Stomach (tissue), 8 donors: ENCODE measurements at regions not wholly inside any gene's neighbourhood (a gene's known extent, or its start where the extent isn't known, plus 50 kb on each side); places are given as distances from the start of the nearest gene placed in this dataset.

Experiments
- DNase-seq, 2 donors: peaks; one replicate each; pipeline versions ENCODE4 v3.0.0 to v3.0.0-alpha.2; 2013 to 2019
- H3K27ac ChIP-seq, 5 donors: fragments of 200-600 bp in 4 of 5; sonication (generic) in 4 of 5; one replicate each; pipeline ENCODE4 v1.5.1; 2013 to 2019; ENCODE audit warnings: mild to moderate bottlenecking in 1 of 5, moderate library complexity in 1 of 5
- H3K27me3 ChIP-seq, 3 donors: fragments of 200-600 bp; sonication (generic); one replicate each; pipeline ENCODE4 v1.5.1; 2017 to 2019; ENCODE audit warnings: mixed run types in 1 of 3
- H3K36me3 ChIP-seq, 4 donors: fragments of 200-600 bp; sonication (generic); 1 replicate in 3 of 4; 2 replicates in 1 of 4; pipeline ENCODE4 v1.5.1; 2016 to 2019
- H3K4me1 ChIP-seq, 4 donors: fragments of 200-600 bp; sonication (generic); one replicate each; pipeline ENCODE4 v1.5.1; 2016 to 2019
- H3K4me3 ChIP-seq, 4 donors: fragments of 200-600 bp; sonication (generic) in 3 of 4; one replicate each; pipeline ENCODE4 v1.5.1; 2016 to 2019; ENCODE audit warnings: mild to moderate bottlenecking in 1 of 4
- H3K9me3 ChIP-seq, 4 donors: fragments of 200-600 bp; sonication (generic); one replicate each; pipeline ENCODE4 v1.5.1; 2016 to 2019
- CTCF ChIP-seq, 7 experiments: fragments of 450-650 bp in 4 of 7; fragments of 200-600 bp in 3 of 7; sonication (generic) in 3 of 7; IDR thresholded peaks; one replicate each; pipeline ENCODE4 v1.5.1; 2016 to 2019; ENCODE audit warnings: antibody characterized with exemption in 7 of 7, control low read depth in 2 of 7, mild to moderate bottlenecking in 1 of 7
- EP300 ChIP-seq: sonication (generic); formaldehyde crosslinking; IDR thresholded peaks from one replicate; pipeline ENCODE4 v1.6.1; 2017; ENCODE audit warnings: antibody characterized with exemption
- POLR2A ChIP-seq, 4 donors: fragments of 450-650 bp; IDR thresholded peaks; one replicate each; pipeline ENCODE4 v1.6.1; 2016; ENCODE audit warnings: antibody characterized with exemption in 4 of 4, control low read depth in 2 of 4, mild to moderate bottlenecking in 1 of 4, moderate library complexity in 1 of 4
- POLR2AphosphoS5 ChIP-seq, 3 donors: sonication (generic); formaldehyde crosslinking; IDR thresholded peaks; one replicate each; pipeline ENCODE4 v1.6.1; 2016; ENCODE audit warnings: antibody characterized with exemption in 3 of 3
- WGBS, 5 donors: extraction: QIAGEN DNeasy Blood & Tissue Kit in 3 of 5; methylation state at CpG; one replicate each; pipeline versions ENCODE4 v1.1.5 to v1.1.7; 2013 to 2018; 5-methylcytosine and 5-hydroxymethylcytosine counted together
- intact Hi-C: fragments of 100-400 bp; cut with DNase I; formaldehyde crosslinking; loops from one replicate; pipeline ENCODE4 v1.15.1; 2023; ENCODE audit warnings: low total_unique reads
- donor health status: healthy with polysubstance abuse.
- donor health status: Bipolar disorder and iron deficiency.
- donor health status: healthy.

GRCh38 chr13:60976367-60976766 lies 439.3 kb downstream of the PCDH20 start:
- Histone ChIP-seq H3K4me1 (no peaks in the 10 kb centered on the region), H3K36me3 (no peaks in the 10 kb centered on the region), H3K27ac (no peak overlapping the region), H3K9me3 (peaks cover 0 to 17% (median 4%) of the 10 kb centered on the region in 4 donors), H3K27me3 (no peaks in the 10 kb centered on the region), H3K4me3 (no peak overlapping the region)
- intact Hi-C loops: no loop called here
- DNase-seq: no peak
- TF ChIP-seq POLR2A (IDR thresholded peaks at IDR 0.05) (no peak), POLR2AphosphoS5 (IDR thresholded peaks at IDR 0.05) (no peak)

- 3 to 14% (median 8%) methylated on average over 1 of the region's 1 CpG for WGBS, 5 donors
- Histone ChIP-seq H3K4me3 (no peak overlapping the region), H3K36me3 (no peaks in the 10 kb centered on the region), H3K27ac (no peak overlapping the region), H3K4me1 (no peaks in the 10 kb centered on the region), H3K27me3 (no peaks in the 10 kb centered on the region), H3K9me3 (peaks cover 0 to 10% (median 0%) of the 10 kb centered on the region in 4 donors)
- intact Hi-C loops: no loop called here
- TF ChIP-seq POLR2A (IDR thresholded peaks at IDR 0.05) (no peak), EP300 (no peak), POLR2AphosphoS5 (IDR thresholded peaks at IDR 0.05) (no peak), CTCF (IDR thresholded peaks at IDR 0.05) (no peak)
- DNase-seq: no peak
Measured at GRCh38 chr13:60974296-60974695, 441.4 kb downstream of the PCDH20 start.

- DNase-seq: peak in 1 of 2 donors; percentile 15
- TF ChIP-seq EP300 (no peak), CTCF (IDR thresholded peaks at IDR 0.05) (no peak), POLR2A (IDR thresholded peaks at IDR 0.05) (no peak), POLR2AphosphoS5 (IDR thresholded peaks at IDR 0.05) (no peak)
- 71 to 90% (median 80%) methylated on average over 6 of the region's 6 CpGs for WGBS, 5 donors
- Histone ChIP-seq H3K4me1 (no peaks in the 10 kb centered on the region), H3K27ac (no peak overlapping the region), H3K9me3 (peaks cover 0 to 10% (median 0%) of the 10 kb centered on the region in 4 donors), H3K4me3 (no peak overlapping the region), H3K27me3 (no peaks in the 10 kb centered on the region), H3K36me3 (no peaks in the 10 kb centered on the region)
- intact Hi-C loops: no loop called here
Measured at GRCh38 chr13:60973529-60973928, 442.1 kb downstream of the PCDH20 start.

- Histone ChIP-seq H3K4me1 (no peaks in the 10 kb centered on the region), H3K9me3 (peaks cover 0 to 10% (median 0%) of the 10 kb centered on the region in 4 donors), H3K4me3 (no peak overlapping the region), H3K36me3 (no peaks in the 10 kb centered on the region), H3K27ac (no peak overlapping the region), H3K27me3 (no peaks in the 10 kb centered on the region)
- no peak for DNase-seq
- TF ChIP-seq EP300: no peak
- no peak for TF ChIP-seq POLR2AphosphoS5 (IDR thresholded peaks at IDR 0.05)
- TF ChIP-seq POLR2A (IDR thresholded peaks at IDR 0.05): no peak
- no peak for TF ChIP-seq CTCF (IDR thresholded peaks at IDR 0.05)
- 74 to 80% (median 77%) methylated on average over 4 of the region's 4 CpGs for WGBS, 5 donors
- intact Hi-C loops: no loop called here
Measured at GRCh38 chr13:60970736-60971135, 444.9 kb downstream of the PCDH20 start.

- intact Hi-C loops: no loop called here
- Histone ChIP-seq H3K27ac (no peak overlapping the region), H3K27me3 (no peaks in the 10 kb centered on the region), H3K36me3 (no peaks in the 10 kb centered on the region), H3K4me1 (no peaks in the 10 kb centered on the region), H3K4me3 (no peak overlapping the region), H3K9me3 (peaks cover 0 to 2% (median 0%) of the 10 kb centered on the region in 4 donors)
- peak in 1 of 2 donors; percentile 5 for DNase-seq
- TF ChIP-seq POLR2AphosphoS5 (IDR thresholded peaks at IDR 0.05): no peak
- no peak for TF ChIP-seq CTCF (IDR thresholded peaks at IDR 0.05)
- no peak for TF ChIP-seq EP300
- no peak for TF ChIP-seq POLR2A (IDR thresholded peaks at IDR 0.05)
- 18 to 25% (median 19%) methylated on average over 2 of the region's 2 CpGs for WGBS, 5 donors
Measured at GRCh38 chr13:60969656-60970055, 446.0 kb downstream of the PCDH20 start.
